Choroid plexus epithelial cell (primary cell): ENCODE measurements at regions not wholly inside any gene's neighbourhood (a gene's known extent, or its start where the extent isn't known, plus 50 kb on each side); places are given as distances from the start of the nearest gene placed in this dataset.

Experiments used
- DNase-seq: peaks from one replicate; pipeline ENCODE4 v3.0.0-alpha.2; 2010; ENCODE audit warnings: low read depth
- H3K4me3 ChIP-seq: 2 replicates; pipeline ENCODE4 v1.5.1; 2011; ENCODE audit warnings: low read depth, mild to moderate bottlenecking, control low read depth, low read length, moderate library complexity
- TF ChIP-seq, protein P1 (sequence below): conservative IDR thresholded peaks from 2 replicates; pipeline ENCODE4 v1.5.1; 2011; ENCODE audit warnings: low read depth, mild to moderate bottlenecking, control low read depth, inconsistent platforms, low read length, moderate library complexity

DNA sequence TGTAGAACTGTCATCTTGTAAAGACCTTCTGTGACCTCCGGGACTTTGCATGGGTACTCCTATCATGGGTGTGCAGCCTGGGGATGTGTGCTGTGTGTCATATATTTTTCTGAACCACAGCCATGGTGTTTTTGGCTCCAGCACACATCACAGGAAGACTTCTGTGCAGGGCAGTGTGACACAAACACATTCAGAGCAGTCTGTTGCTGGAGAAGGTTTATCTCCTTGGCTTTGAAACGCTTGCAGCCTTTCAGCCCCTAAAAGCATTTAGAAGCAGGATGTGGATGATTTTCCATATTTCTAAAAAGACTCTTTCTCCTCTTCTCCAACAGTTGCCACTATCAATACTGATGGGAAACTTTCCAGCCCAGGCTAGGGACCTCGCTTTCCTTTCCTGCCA is 221.6 kb upstream of the FOXA2 start:
- TF ChIP-seq, protein P1, sequence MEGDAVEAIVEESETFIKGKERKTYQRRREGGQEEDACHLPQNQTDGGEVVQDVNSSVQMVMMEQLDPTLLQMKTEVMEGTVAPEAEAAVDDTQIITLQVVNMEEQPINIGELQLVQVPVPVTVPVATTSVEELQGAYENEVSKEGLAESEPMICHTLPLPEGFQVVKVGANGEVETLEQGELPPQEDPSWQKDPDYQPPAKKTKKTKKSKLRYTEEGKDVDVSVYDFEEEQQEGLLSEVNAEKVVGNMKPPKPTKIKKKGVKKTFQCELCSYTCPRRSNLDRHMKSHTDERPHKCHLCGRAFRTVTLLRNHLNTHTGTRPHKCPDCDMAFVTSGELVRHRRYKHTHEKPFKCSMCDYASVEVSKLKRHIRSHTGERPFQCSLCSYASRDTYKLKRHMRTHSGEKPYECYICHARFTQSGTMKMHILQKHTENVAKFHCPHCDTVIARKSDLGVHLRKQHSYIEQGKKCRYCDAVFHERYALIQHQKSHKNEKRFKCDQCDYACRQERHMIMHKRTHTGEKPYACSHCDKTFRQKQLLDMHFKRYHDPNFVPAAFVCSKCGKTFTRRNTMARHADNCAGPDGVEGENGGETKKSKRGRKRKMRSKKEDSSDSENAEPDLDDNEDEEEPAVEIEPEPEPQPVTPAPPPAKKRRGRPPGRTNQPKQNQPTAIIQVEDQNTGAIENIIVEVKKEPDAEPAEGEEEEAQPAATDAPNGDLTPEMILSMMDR = no peak
- DNase-seq = no peak
- no peak overlapping the region for H3K4me3 ChIP-seq

DNA sequence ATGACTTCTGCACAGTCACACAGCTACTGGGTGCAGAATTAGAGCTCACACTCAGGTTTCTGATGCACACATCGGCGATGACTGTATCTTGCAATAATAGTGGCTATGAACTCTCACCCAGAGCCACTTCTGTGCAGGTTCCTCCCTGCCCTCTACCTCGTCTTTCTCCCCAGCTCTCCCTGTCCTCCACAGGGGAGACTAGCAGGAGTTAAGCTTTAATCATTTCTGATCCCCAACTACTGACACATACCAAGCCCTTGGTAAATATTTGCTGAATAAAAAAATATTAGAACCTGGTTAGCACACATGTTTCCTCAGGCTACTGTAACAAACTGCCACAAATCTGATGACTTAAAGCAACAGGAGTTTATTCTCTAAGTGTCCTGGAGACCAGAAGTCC is 222.7 kb upstream of the FOXA2 start:
- TF ChIP-seq, protein P1 = no peak
- H3K4me3 ChIP-seq = no peak overlapping the region
- DNase-seq = no peak

DNA sequence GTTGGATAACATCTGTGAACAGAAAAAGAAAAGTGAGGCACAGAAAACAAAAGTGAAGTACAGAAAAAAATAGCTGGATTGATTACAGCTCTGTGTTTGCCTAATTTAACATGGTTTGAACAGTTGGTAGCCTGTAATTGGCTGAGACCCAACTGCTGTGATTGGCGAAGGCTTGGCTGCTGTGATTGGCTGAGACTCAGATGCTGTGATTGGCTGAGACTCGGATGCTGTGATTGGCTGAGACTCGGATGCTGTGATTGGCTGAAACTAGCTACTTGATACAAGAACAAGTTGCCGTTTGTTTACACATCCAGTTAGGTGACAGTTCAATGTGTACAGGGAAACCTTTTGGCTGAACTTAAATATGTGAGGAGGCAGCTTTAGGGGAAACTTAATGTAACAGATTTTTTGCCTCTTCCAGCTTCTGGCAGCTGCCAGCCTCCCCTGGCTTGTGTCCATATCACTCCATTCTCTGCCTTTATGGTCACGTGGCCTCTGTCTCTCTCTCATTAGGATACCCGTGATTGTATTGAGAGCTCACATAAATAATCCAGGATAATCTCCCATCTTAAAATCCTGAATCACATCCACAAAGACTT is 223.4 kb upstream of the FOXA2 start:
- TF ChIP-seq, protein P1 = no peak
- DNase-seq = no peak
- no peak overlapping the region for H3K4me3 ChIP-seq

DNA sequence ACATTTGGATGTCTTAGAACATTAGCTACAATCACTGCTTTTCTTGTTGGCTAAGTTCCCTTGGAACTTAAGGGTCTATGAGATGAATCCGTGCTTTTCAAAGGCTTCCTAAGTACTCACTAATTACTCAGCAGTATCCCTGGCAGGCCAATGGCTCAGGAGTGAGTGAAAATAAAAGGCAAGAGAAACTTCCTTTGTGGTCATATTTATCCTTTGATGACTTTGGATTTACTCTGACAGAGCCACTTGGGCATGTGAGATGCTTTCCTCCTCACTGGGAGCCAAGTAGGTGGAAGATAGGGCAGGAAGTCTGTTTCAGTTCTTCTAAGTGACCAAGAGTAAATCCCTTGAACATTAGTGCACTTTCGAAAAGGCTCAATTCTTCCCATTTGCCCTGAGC is 224.3 kb upstream of the FOXA2 start:
- DNase-seq = no peak
- H3K4me3 ChIP-seq = no peak overlapping the region
- TF ChIP-seq, protein P1 = no peak

DNA sequence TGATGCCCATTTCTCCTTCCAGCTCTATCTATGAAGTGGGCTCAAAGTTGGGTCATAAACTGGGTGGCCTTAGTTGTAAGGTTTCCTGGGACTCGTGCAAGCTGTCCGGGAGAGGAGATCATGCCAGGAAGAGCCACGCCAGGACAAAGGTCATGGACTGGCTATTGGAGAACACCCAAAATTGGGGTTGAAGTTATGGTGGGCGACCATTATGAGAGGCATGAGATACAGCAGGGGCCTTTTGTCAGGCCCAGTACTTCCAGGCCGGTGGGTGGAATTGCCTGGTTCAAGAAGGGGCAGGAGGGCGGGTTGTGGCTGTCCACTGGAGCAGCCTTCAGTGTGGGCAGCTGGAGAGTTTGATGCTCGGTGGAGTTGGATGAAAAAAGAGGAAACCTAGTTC is 225.1 kb upstream of the SSTR4 start:
- no peak for DNase-seq
- H3K4me3 ChIP-seq = no peak overlapping the region
- TF ChIP-seq, protein P1 = no peak

DNA sequence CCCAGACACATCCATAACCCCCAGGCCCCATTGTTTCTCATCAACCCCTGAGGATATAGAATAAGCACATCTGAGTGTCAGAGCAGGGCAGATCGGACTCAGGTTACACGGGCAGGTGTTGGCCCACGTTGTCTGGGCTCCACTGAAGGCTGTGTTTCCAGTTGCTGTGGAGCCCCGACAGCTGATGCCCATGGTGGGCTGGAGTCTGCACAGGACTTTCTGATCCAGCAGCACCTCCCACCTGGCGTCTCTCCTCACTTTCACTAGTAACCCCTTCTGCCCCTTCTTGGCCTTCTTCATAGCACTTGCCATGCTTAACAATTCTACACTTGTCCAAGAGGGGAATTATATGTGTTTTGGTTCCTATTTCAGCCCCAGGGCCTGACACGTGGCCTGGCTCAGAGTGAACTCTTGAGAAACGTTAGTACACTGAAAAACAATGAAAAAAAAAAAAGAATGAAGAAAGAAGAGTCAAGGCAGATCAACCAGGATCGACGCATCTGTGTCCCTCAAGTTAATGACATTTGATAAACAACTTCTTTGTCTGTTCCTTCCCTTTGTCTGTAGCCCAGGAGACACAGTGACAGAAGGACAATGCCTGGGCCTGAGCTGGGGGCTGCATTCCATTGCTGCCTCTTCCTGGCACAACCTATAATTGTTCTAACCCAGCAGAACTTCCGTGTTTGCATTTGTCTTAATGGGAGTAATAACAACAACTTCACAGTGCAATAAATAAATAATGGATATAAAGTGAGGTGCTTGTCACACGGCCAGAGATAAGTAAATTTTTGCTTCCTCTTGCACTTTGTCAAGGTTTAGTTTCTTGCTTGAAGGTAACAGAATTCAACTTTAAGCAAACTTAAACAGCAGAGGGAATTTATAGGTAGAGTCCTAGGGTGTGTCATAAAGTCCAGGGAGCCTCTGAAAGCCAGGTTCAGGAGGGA is 224.2 kb upstream of the SSTR4 start:
- H3K4me3 ChIP-seq = no peak overlapping the region
- DNase-seq = no peak
- TF ChIP-seq, protein P1 = no peak
